ENCODE measurements at regions not wholly inside any gene's neighbourhood (a gene's known extent, or its start where the extent isn't known, plus 50 kb on each side); places are given as distances from the start of the nearest gene placed in this dataset.
"Not testable (repeated sequence)": the region's sequence is repeated elsewhere in the genome, so short reads cannot be mapped to it uniquely, and the experiment has no call there.

GRCh38 chr1:148264374-148265276 is 112.5 kb upstream of the NBPF11 start:
- peak; percentile 29 for DNase-seq (ENCODE audit: low spot score)

GRCh38 chr1:148263906-148264255 is 111.8 kb upstream of the NBPF11 start:
- DNase-seq (ENCODE audit: low spot score): no peak

- peak; percentile 71 for DNase-seq (ENCODE audit: low spot score)
Observed at GRCh38 chr1:148263128-148263905, 111.2 kb upstream of the NBPF11 start.

GRCh38 chr1:148261684-148262083 is 109.6 kb upstream of the NBPF11 start:
- not testable (repeated sequence) for DNase-seq (ENCODE audit: low spot score)

GRCh38 chr1:148257886-148258285 is 105.8 kb upstream of the NBPF11 start:
- DNase-seq (ENCODE audit: low spot score): not testable (repeated sequence)

- peak; percentile 29 for DNase-seq (ENCODE audit: low spot score)
Observed at GRCh38 chr1:148254611-148255429, 102.7 kb upstream of the NBPF11 start.

GRCh38 chr1:148253808-148254207 is 101.7 kb upstream of the NBPF11 start:
- not testable (repeated sequence) for DNase-seq (ENCODE audit: low spot score)

GRCh38 chr1:148248798-148249197 is 96.7 kb upstream of the NBPF11 start:
- DNase-seq (ENCODE audit: low spot score): not testable (repeated sequence)

- DNase-seq (ENCODE audit: low spot score): not testable (repeated sequence)
Observed at GRCh38 chr1:148246258-148246861, 94.3 kb upstream of the NBPF11 start.

GRCh38 chr1:148245843-148246242 is 93.8 kb upstream of the NBPF11 start:
- not testable (repeated sequence) for DNase-seq (ENCODE audit: low spot score)

GRCh38 chr1:148245443-148245842 is 93.4 kb upstream of the NBPF11 start:
- DNase-seq (ENCODE audit: low spot score): not testable (repeated sequence)

GRCh38 chr1:148233250-148233649 is 81.2 kb upstream of the NBPF11 start:
- DNase-seq (ENCODE audit: low spot score): not testable (repeated sequence)

- not testable (repeated sequence) for DNase-seq (ENCODE audit: low spot score)
Observed at GRCh38 chr1:148228846-148229245, 76.8 kb upstream of the NBPF11 start.

GRCh38 chr1:148222399-148223159 is 70.5 kb upstream of the NBPF11 start:
- not testable (repeated sequence) for DNase-seq (ENCODE audit: low spot score)

GRCh38 chr1:148221593-148221992 is 69.5 kb upstream of the NBPF11 start:
- DNase-seq (ENCODE audit: low spot score): not testable (repeated sequence)

GRCh38 chr1:148219229-148219628 is 67.1 kb upstream of the NBPF11 start:
- DNase-seq (ENCODE audit: low spot score): not testable (repeated sequence)

GRCh38 chr1:148211191-148211590 is 59.1 kb upstream of the NBPF11 start:
- DNase-seq (ENCODE audit: low spot score): not testable (repeated sequence)

GRCh38 chr1:148210624-148211023 is 58.5 kb upstream of the NBPF11 start:
- not testable (repeated sequence) for DNase-seq (ENCODE audit: low spot score)

- not testable (repeated sequence) for DNase-seq (ENCODE audit: low spot score)
Observed at GRCh38 chr1:148210166-148210565, 58.1 kb upstream of the NBPF11 start.

GRCh38 chr1:148202013-148202412 is 49.9 kb upstream of the NBPF11 start:
- not testable (repeated sequence) for DNase-seq (ENCODE audit: low spot score)

All from iPS-NIHi11 (cell line).